ENCODE measurements at regions not wholly inside any gene's neighbourhood (a gene's known extent, or its start where the extent isn't known, plus 50 kb on each side); places are given as distances from the start of the nearest gene placed in this dataset.

DNA sequence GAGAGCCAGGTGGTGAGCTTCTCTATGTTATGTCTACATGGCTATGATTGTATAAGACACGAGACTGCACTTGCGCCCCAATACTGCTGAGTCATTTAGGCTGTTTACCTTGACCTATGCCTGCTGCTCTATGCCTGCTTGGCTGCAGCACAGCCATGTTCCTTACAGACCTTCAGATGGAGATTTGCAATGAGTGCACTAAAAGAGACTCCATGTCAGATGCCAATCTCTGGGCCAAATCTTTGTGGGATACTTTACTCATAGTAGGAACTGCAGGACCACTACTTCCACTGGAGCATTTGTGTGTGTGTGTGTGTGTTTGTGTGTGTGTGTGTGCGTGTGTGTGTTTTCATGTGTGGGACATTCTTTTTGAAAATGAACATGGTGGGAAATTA is 50.0 kb upstream of the KMT2E start:
- DNase-seq (ENCODE audit: low spot score): no peak
- no peak for TF ChIP-seq CTCF (IDR thresholded peaks at IDR 0.05; ENCODE audit: extremely low read depth, missing control alignments)
